ELR (cell line): ENCODE measurements at regions not wholly inside any gene's neighbourhood (a gene's known extent, or its start where the extent isn't known, plus 50 kb on each side); places are given as distances from the start of the nearest gene placed in this dataset.

ENCODE experiments used
- DNase-seq: peaks from one replicate; pipeline ENCODE4 v3.0.0-alpha.2; 2015; ENCODE audit warnings: low read depth

DNA sequence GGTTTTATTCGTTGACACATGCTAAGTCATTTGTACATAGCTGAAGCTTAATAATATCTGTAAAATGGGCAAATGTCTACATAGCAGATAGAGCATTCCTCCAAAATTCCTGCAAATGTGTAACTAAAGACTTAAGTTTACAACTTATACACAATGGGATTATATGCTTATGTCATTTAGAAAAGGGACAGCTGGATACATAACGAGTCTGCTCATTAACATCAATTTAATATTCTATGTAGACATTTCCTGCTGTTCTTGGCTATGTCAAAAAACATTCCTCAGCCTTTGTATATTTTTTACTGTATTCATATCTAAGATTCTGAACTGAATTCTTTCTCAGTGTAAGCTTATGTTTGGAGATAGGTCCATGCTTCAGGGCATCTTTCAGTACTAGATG lies 762.2 kb downstream of the NR2F2 start:
- DNase-seq, result no peak

GRCh38 chr15:97096303-97096835 lies 765.9 kb downstream of the NR2F2 start:
- no peak for DNase-seq

DNA sequence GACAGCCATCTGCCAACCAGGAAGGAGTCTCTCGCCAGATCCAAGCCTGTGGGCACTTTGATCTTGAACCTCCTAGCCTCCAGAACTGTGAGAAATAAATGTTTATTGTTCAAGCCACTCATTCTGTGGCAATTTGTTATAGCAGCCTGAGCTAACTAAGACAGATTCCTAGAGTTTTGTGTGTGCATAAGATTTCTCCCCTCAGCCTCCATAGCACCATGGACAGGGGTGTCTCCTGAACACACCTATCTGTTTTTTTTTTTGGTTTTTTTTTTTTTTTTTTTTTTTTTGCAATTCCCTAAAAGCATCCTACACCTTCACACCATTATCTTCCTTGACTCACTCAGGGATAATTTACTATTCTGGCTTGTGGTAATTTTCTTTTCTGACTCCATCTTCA lies 768.5 kb downstream of the NR2F2 start:
- no peak for DNase-seq

- no peak for DNase-seq
Measured at GRCh38 chr15:97101572-97101971, 771.1 kb downstream of the NR2F2 start.

DNA sequence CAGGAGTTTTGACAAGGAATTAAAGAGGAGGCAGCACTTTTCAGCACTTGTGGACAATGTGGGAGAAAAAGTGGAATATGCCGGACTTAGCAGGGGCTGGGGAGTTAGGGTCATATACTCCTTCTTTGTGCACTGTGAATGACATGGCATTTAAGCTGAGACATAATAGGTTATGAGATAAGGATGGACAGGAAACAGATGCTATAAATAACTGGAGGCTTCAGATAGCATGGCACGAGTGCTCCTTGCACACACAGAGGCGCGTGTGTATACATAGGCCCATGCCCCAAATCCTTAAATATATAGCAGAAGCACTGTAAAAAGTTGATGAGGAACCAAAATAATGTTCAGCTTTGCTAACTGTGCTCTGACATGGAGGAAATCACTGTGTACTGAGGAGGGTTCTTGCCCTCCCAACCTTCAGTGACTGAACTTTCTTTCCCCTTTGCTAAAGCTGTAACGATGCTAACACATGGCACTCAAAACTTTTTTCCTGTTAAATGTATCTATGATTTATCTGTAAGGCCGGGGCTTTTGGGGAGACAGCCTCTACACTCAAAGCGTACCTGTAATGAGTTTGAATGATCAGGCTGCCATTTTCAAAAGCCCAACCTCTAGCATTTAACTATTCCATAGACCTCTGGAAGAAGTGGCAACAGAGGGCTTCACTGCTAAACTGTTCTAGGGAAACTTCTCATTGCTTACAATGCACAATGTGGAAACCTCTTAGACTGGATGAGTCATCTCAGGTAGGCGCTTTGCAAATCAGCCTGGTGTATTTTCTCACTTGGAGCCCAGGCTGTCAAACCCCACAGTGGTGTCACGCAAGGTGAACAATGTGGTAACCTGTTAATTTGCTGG lies 784.6 kb downstream of the NR2F2 start:
- no peak for DNase-seq

DNA sequence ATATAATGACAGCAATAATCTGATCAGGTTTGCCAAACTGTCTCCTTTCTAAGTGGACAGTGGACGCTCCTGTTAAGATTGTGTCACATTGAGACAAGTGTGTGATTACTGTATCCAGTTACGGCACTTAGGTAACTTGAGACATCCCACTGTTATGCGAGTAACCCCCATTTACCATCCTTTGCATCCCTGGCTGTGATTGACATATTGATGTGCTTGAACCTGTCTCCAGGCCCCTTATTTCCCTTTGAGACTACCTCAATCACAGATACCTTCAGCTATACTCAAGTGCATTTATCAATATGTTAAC lies 785.2 kb downstream of the NR2F2 start:
- DNase-seq, result no peak

DNA sequence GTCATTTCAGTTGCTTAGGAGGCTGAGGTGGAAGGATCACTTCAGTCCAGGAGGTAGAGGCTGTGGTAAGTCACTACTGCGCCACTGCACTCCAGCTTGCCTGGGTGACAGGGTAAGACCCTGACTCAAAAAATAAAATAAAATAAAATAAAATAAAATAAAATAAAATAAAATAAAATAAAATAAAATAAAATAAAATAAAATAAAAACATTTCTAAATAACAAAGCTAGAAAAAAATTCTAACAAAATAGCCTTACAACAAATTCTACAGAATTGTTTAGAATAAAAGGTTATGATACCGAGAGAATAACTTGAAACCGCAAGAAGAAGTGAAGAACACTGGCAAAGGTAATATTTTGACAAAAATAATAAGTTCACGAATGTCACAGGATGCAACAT lies 794.3 kb downstream of the NR2F2 start:
- DNase-seq, result no peak

- peak; percentile 83 for DNase-seq
Measured at GRCh38 chr15:97126553-97127233, 796.2 kb downstream of the NR2F2 start.

- no peak for DNase-seq
Measured at GRCh38 chr15:97129674-97130073, 799.2 kb downstream of the NR2F2 start.

DNA sequence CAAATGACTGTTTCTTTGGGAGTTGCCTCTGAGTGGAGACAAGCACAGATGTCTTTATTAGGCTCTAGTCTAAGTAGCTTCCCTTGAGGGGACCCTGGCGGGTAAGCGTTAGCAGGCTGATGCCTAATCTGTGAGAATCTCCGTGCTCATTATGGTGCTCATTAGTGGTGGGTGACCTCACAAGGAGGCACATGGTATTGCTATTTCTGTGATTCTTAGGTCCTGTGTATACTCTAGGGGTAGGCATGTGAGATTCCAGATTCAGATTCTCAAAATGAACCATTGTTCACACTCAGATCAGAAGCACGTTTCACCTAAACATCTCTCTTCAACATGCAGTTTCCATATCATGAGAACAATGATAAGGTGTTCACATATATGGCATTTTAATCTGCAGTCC lies 809.7 kb downstream of the NR2F2 start:
- DNase-seq, result no peak

DNA sequence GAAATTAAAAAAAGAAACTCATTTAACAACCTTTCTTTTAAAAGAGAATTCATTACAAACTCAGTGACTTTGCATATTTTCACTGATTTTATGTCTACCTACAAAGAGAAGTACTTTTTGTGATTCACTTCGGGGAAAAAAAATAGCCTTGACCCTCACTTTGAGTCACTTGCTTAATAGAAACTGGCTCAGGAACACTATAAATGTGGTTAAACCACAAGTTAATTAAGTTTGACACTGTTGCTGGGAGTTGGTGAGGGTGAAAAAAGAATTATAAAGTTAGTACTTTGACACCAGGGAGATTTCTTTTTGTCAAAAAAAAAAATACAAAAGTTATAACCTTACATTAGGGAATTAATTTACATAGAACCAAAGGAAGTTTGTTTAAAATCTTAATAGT lies 810.9 kb downstream of the NR2F2 start:
- DNase-seq, result no peak

DNA sequence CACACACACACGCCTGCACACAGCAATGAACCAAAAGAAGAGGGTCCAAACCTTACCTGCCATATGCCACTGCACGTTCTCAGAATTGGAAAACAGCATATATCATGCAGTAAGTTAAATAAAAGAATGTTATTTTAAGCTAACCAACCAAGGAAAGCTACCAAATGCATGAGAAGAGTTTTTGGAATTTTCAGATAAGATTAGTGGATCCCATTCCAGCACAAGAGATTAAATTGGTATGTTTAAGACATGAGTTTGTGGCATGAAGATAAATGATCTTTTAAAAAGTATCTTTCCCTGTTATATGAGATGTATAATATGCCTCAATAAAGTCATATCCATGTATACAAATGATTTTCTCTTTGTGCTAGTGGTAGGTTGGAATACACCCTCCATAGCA lies 811.4 kb downstream of the NR2F2 start:
- no peak for DNase-seq

DNA sequence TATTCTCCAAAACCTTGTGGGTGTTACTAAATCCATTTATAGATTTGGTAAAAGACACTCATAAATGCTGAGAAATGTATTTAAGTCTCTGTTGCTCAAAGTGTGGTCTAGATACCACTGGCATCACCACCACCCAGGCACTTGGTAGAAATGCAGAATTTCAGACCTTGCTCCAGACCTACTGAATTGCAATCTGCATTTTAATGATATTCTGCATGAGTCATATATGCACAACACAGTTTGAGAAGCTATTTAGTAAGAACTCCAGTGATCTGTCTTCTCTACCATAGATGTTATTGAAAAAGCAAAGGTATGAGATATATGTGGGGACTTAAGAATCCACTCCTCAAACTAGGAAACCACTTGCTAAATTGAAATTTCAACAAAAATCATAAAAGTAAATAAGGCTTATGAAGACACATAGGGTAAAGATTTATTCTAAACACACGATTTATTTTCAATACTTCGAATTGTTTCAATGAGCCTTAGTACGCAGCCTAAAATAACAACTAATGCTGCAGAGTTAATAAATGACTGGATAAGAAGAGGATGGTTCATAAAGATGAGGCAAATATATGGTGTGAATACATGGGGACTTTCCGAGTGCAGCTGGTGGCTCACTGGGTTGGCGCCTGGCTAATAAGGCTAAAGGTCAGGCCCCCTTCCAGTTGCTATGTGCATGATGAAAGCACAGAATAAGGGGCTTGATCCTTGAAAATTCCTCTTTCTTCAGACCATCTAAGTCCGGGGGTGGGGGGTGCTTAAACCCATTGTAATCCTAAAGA lies 813.3 kb downstream of the NR2F2 start:
- no peak for DNase-seq

GRCh38 chr15:97144377-97144711 lies 813.8 kb downstream of the NR2F2 start:
- no peak for DNase-seq

DNA sequence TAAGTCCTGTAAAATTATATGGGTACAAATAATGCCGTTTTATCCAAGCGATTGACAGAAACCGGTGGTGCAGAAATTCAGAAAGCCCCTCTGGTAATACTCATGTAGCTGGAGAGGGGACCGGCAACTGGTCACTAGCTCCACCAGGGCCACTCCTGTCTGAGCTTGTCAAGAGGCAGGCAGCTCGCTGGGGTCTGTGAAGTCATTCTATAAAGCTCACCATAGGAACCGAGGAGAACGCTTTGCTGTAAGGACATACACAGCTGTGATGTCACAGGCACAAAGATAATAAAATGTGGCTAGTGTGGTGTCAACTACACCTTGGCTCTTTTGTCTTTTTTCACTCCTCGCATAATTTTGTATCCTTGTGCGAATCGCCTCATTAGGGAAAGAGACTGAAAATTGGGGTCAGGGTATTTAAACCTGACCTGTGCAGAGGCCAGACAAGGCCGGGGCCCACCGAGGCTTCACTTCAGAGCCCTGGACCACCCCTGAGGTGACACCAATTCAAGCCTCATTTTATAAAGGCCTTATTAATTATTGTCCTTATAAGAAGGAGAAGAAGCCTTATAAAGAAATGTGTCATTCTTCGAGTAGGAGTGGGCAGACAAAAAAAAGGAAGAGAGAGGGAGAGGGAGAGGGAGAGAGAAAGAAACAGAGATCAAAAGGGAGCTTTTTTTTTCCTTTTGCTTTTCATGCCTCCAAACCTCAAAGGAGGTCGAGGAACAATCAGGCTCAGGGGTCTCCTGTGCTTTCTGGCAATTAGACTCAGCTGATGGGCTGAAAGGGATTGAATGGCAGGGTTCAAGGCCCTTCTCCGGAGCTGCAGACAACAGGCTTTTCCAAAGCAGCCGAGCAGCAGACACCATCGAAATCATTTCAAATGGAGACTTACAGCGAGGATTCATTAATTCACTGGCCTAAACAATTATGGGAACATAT lies 813.3 kb upstream of the ARRDC4 start:
- no peak for DNase-seq

DNA sequence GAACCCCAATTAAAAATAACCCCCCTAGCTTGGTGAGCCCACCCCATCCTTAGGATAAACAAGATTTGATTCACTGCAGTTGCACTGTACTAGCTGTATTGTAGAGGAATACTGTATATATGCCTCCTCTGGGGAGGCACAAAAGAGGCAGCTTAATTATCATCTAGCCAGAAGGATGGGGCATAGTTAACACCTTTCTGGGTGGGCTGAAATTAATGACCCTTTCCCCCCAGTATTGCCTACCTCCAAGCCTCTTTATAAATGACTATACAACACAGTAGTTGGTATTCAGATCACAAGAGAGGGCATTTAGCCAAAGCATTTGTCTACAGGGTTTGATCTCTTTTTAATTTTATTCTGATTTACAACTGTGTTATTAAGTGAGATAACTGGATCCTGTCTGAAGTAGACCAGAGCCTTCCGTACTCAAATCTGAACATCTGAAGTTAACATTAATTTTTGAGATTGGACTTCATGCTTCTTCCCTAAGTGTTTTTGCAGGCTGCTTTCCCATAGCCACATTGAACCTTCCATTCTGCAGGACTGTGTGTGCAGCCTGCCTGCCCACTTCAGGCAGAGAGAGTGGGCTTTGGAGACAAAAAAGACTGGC lies 807.0 kb upstream of the ARRDC4 start:
- DNase-seq, result no peak

DNA sequence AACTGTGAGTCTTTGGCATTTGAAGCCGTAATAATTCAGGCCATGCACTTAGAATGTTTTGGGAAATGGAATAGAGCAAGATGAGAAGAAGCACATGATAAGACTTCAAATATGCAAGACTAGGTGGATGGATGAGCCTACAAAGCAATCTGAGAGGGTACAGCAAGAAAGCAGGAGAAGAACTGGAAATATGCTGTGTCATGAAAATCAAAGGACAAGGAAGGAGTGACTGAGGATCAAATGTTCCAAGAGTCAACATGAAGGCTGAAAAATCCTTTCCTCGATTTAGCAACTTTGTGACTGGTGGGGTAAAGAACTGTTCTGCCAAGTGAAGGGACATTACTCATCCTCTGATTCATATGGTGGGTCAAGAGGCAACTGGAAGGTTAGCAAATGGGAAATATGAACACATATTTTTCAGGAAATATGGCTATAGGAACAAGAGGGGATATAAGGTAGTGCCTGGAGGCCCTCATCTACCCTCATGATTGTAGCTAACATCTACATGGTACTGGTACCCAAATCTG lies 803.7 kb upstream of the ARRDC4 start:
- peak; percentile 51 for DNase-seq

DNA sequence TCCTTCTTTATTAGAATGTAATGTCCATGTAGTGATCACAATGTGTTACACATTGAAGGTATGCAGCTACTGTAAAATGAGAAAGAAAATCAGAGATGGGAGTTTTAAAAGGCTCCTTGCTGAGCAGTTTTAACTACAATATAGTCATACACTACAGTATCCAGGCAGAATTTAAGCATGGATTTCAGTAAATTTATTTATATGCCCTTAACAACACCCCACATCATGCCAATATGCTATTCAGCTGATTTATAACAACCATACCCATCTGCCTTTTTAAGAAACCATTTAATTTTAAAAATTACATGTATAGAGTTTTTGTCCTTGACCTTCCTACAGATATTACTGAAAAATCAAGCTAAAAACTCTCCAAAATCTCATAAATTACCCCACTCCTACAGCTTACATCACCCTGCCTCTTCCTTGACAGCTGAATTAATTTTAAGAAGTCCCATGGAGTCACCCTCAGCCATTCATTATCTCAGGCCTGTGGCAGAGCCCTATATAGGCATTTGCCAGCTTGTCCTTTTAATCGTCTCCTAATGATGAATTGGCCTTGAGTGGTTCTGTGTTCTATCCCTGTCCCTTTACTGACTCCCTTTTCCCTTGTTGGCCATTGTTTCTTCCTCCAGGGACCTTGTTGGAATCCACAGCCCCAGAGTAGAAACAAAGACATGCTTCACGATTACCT lies 797.6 kb upstream of the ARRDC4 start:
- DNase-seq, result no peak

- no peak for DNase-seq
Measured at GRCh38 chr15:97165205-97165604, 795.3 kb upstream of the ARRDC4 start.

- DNase-seq, result peak; percentile 64
Measured at GRCh38 chr15:97168704-97169475, 791.6 kb upstream of the ARRDC4 start.
